NCI-H1048 (cell line): ENCODE measurements at regions not wholly inside any gene's neighbourhood (a gene's known extent, or its start where the extent isn't known, plus 50 kb on each side); places are given as distances from the start of the nearest gene placed in this dataset.
"Not testable (repeated sequence)": the region's sequence is repeated elsewhere in the genome, so short reads cannot be mapped to it uniquely, and the experiment has no call there.

Experiments
- DNase-seq: peaks from one replicate; lab custom pipeline; 2025; lab: John Stamatoyannopoulos, UW

DNA sequence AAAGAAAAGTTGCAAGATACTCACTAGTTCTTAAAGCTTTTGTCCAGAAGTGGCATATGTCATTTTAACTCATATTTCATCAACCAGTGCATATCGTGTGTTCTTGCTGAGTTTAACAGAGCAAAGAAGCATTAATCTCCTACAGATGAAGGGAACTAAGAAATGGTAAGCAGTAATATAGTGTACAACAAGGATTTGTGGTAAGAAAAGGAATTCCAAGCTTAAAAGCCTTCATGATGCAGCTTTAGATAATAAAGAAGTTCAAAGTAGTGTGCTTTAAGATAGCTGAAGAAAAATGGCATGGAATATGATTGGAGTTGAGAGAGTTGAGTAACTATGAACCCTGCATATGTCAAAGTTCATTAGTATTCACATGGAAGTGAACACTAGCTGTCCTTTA lies 649.8 kb upstream of the FSHR start:
- no peak for DNase-seq

DNA sequence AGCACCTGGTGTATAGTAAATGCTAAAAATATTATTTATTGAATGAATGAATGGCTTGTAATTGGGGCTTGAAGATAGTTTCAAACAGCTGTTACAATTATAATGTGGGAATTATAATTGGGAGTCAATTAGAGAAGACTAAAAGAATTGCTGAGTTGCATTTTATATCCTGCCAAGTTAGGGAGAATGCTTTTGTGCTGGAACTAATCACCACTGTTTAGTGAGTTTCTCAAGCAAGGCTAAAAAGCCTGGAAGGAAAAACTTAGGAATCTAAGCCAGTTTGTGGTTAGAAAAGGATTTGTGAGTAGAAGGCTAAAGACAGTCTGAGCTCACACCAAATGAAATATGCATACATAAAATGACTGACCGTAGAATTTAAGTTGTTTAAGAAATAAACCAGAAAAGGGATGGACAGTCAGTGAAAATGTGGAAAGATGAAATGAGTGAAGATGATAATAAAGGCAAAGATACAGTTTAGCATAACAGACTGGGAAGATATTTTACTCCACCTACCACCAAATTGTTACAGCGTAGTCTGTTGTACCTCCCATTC lies 647.7 kb upstream of the FSHR start:
- no peak for DNase-seq

- no peak for DNase-seq
These were observed 644.3 kb upstream of the FSHR start for GRCh38 chr2:49798570-49798969.

DNA sequence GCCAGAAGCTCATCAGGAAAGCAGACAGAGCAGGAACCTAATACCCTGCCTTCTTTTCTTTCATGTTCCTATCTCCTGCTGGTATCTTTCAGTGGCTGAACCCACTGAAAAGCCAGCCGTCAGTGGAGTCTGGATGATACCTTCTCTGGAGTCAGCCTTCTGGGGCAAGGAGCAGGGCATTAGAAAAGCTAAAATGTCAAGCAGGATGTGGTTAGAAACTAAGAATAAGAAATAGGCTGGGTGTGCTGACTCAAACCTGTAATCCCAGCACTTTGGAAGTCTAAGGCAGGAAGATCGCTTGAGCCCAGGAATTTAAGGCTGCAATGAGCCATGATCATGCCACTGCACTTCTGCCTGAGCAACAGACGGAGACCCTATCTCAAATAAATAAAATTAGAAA lies 642.0 kb upstream of the FSHR start:
- DNase-seq = no peak

GRCh38 chr2:49794396-49794795 lies 640.1 kb upstream of the FSHR start:
- no peak for DNase-seq

- no peak for DNase-seq
These were observed 634.0 kb upstream of the FSHR start for GRCh38 chr2:49788300-49788699.

DNA sequence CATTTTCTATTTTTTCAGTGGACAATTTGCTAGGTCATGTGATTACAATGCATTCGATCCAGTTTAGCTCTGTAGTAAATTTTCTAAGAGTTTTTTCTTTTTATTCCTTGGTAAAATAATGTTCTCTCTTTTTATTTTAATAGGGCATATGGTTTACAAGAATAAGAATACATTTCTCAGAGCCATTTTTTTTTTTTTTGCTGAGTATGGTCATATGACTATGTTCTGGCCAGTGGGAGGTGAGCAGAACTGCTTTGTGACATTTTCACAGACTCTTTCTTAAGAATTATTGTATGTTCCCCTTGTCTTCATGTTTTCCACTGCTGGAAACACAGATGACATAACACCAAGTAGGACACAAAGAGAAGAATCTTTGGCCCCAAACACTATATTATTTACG lies 626.6 kb upstream of the FSHR start:
- DNase-seq = no peak

- no peak for DNase-seq
These were observed 618.1 kb upstream of the FSHR start for GRCh38 chr2:49772299-49772970.

- no peak for DNase-seq
These were observed 616.6 kb upstream of the FSHR start for GRCh38 chr2:49770919-49771318.

DNA sequence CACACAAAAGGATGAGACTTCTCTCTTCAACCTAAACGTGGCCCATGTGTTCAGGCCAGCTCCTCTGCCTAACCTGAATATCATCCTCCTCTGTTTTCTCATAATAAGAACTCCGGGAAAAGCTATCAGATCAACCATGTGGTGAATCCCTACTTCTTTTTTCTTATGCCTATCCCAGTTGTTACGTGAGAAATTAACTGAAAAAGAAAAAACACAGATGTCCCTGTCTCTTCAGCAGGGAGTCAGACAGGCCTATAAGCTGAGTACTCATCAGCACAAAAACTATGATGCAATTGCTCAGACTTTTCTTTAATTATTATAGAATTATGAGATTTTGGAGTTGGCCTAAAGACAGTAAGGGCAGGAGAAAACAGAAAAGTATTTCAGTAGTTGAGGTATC lies 613.0 kb upstream of the FSHR start:
- DNase-seq = no peak

GRCh38 chr2:49755777-49756176 lies 601.5 kb upstream of the FSHR start:
- no peak for DNase-seq

DNA sequence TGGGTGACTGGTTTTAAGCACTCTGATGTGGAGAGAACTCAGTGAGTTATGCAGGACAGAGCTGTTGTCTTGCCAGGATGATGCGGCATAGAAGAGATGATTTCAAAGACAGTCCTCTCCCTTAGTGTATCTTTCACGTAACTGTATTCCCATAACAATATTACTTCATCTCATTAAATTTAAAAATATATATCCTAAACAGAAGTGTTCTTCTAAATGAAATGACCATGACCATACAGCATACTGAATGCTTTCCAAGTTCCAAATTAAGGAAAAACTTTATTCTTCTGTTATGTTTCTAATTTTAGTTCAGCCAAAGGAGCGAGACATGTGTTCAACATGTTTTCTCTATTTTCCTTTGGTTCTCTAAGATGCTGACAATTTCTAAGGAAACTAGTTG lies 600.1 kb upstream of the FSHR start:
- DNase-seq = no peak

DNA sequence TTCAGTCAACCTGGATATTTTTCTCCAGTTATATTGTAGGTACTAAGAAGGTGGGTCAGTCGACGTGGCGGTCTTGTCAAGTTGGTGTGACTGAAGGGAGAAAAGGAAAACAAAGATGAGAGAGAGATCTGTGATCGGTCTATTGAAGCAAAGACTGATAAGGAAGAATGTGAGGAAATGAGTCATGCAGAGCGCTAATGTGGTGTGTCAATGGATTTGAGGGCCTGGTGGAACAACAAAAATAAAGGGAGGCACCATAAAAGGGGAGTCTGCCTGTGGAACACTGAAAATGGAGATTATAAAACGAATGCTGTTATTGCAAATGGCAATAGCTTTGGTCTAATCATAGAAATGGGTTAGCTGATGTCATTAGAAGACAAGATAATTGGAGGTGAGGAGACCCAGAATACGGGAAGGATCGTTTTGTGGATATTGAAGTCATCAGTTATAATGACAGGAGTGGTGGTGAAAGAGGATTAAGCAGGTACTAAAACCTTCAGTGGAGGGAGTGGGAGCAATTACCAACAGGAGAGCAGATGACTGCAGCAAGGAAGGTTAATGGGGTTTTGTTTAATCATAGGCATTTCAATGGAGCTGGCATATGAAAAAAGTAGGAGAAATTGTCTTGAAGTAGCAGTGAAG lies 599.1 kb upstream of the FSHR start:
- no peak for DNase-seq

GRCh38 chr2:49737606-49738005 lies 583.3 kb upstream of the FSHR start:
- no peak for DNase-seq

GRCh38 chr2:49732924-49733323 lies 578.6 kb upstream of the FSHR start:
- not testable (repeated sequence) for DNase-seq

GRCh38 chr2:49719241-49719640 lies 564.9 kb upstream of the FSHR start:
- no peak for DNase-seq

- DNase-seq = no peak
These were observed 561.3 kb upstream of the FSHR start for GRCh38 chr2:49715597-49715996.

DNA sequence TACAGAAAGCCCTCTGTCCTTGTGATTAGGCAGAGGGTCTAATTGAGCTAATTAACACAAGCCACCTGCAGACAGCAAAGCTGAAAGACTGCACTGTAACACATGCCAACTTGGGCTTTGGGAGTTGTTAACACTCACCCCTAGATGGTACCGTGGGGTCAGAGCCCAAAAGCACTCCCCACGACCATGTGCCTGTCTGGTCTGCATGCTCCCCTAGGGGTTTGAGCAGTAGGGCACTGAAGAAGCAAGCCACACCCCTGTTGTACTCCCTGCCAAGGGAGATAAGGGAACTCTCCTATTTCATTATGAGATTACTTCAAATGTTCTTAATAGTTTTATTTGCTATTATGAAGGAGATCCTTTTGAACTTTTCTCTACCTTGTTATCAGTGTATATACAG lies 560.1 kb upstream of the FSHR start:
- DNase-seq = no peak

DNA sequence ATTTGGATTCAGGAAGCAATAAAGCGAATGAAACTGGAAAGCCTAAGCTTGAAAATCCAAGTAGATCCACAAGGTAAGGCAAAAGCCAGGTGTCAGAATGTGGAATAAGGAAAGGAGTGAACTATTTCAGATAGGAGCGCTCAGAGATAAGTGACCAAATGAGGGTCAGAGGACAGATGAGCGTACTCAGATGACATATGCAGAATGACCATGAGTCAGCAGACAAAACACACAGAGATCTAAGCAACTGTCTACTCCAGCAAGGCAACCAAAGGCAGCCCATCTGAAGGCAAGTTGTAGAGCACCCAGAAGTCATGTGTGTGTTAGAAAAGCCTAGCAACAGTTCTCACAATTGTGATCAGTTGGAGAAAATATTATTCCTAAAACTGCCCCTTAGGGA lies 548.4 kb upstream of the FSHR start:
- no peak for DNase-seq

GRCh38 chr2:49693961-49694360 lies 539.6 kb upstream of the FSHR start:
- DNase-seq = no peak

DNA sequence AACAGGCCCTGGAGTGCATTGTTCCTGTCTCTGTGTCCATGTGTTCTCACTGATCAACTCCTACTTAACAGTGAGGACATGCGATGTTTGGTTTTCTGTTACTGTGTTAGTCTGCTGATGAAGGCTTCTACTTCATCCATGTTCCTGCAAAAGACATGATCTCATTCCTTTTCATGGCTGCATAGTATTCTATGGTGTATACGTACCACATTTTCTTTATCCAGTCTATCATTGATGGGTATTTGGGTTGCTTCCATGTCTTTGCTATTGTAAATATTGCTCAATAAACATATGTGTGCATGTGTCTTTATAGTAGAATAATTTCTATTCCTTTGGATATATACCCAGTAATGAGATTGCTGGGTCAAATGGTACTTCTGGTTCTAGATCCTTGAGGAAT lies 537.7 kb upstream of the FSHR start:
- DNase-seq = not testable (repeated sequence)

DNA sequence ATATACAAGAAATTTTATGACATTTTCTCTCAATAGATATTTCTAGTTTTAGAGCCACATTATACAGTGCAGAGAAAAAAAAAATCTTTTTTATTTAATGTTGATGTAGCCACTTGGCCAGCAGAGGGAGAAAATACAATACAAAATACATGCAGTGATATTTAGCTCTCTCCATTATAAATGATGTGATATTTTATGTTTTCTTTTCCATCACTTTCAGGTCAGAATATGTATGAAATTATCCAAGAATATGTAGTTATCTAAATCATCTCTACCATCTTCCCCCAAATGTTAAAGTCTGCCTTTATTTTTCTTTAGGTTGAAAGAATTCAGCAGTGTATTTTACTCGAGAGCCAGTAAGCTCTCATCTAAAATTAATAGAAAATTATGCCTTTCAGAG lies 533.6 kb upstream of the FSHR start:
- no peak for DNase-seq

GRCh38 chr2:49686897-49687442 lies 532.7 kb upstream of the FSHR start:
- no peak for DNase-seq

GRCh38 chr2:49686291-49686690 lies 532.0 kb upstream of the FSHR start:
- DNase-seq = no peak
